Muscle of back (tissue), 3 donors: ENCODE measurements at regions not wholly inside any gene's neighbourhood (a gene's known extent, or its start where the extent isn't known, plus 50 kb on each side); places are given as distances from the start of the nearest gene placed in this dataset.

Experiments used
- DNase-seq, 3 donors: peaks; one replicate each; pipeline versions ENCODE4 v3.0.0 to v3.0.0-alpha.2; 2013

GRCh38 chr1:193311226-193311948 is 125.0 kb upstream of the B3GALT2 start:
- DNase-seq, result no peak

- no peak for DNase-seq
Observed at GRCh38 chr1:193310564-193310963, 124.2 kb upstream of the B3GALT2 start.

- DNase-seq, result no peak
Observed at GRCh38 chr1:193309936-193310475, 123.6 kb upstream of the B3GALT2 start.

- DNase-seq, result no peak
Observed at GRCh38 chr1:193308438-193308837, 122.0 kb upstream of the B3GALT2 start.

- no peak for DNase-seq
Observed at GRCh38 chr1:193306430-193306829, 120.0 kb upstream of the B3GALT2 start.
